HL-60 (cell line): ENCODE measurements at regions not wholly inside any gene's neighbourhood (a gene's known extent, or its start where the extent isn't known, plus 50 kb on each side); places are given as distances from the start of the nearest gene placed in this dataset.

Experiments
- DNase-seq, 2 experiments: peaks; one replicate each; pipeline ENCODE4 v3.0.0-alpha.2; 2010 to 2020; ENCODE audit warnings: low read depth in 1 of 2, low spot score in 1 of 2
- H3K27ac ChIP-seq: fragments of 250-450 bp; sonication (Bioruptor Pico); replicated peaks from 2 replicates; pipeline ENCODE4 v1.5.1; 2020; ENCODE audit warnings: mild to moderate bottlenecking, moderate library complexity
- H3K27me3 ChIP-seq: fragments of 250-450 bp; sonication (Bioruptor Pico); 2 replicates; pipeline ENCODE4 v1.5.1; 2021; ENCODE audit warnings: mild to moderate bottlenecking, moderate library complexity; ENCODE audit not compliant: insufficient read depth, poor library complexity, severe bottlenecking
- H3K4me3 ChIP-seq: replicated peaks from 2 replicates; pipeline ENCODE4 v1.5.1; 2011; ENCODE audit warnings: mild to moderate bottlenecking, control low read depth, low read length; ENCODE audit not compliant: insufficient read depth
- CTCF ChIP-seq: IDR thresholded peaks from one replicate; pipeline ENCODE4 v1.5.1; 2011; ENCODE audit warnings: low read length, control low read depth, inconsistent platforms; ENCODE audit not compliant: insufficient read depth
- GABPA ChIP-seq: IDR thresholded peaks from 2 replicates; pipeline ENCODE4 v1.6.1; 2012; ENCODE audit warnings: low read depth
- POLR2AphosphoS5 ChIP-seq: IDR thresholded peaks from 2 replicates; pipeline ENCODE4 v1.6.1; 2012; ENCODE audit warnings: low read depth
- REST ChIP-seq: IDR thresholded peaks from 2 replicates; pipeline ENCODE4 v1.6.1; 2012; ENCODE audit warnings: low read depth; ENCODE audit not compliant: insufficient replicate concordance
- SPI1 ChIP-seq: IDR thresholded peaks from 2 replicates; pipeline ENCODE4 v1.6.1; 2012; ENCODE audit warnings: low read depth, mild to moderate bottlenecking, borderline replicate concordance

GRCh38 chr3:159074756-159075701, 273.2 kb downstream of the MFSD1 start:
- H3K27me3 ChIP-seq = no peaks in the 10 kb centered on the region
- no peak overlapping the region for H3K27ac ChIP-seq
- TF ChIP-seq SPI1 (no peak), CTCF (no peak), REST (no peak), POLR2AphosphoS5 (no peak), GABPA (no peak)
- H3K4me3 ChIP-seq = no peak overlapping the region
- no peak for DNase-seq

GRCh38 chr3:159077860-159078259, 276.0 kb downstream of the MFSD1 start:
- H3K4me3 ChIP-seq = no peak overlapping the region
- H3K27ac ChIP-seq = no peak overlapping the region
- H3K27me3 ChIP-seq = no peaks in the 10 kb centered on the region
- DNase-seq = no peak
- TF ChIP-seq SPI1 (no peak), REST (no peak), GABPA (no peak), POLR2AphosphoS5 (no peak), CTCF (no peak)

GRCh38 chr3:159080256-159080655, 278.4 kb downstream of the MFSD1 start:
- no peak overlapping the region for H3K27ac ChIP-seq
- TF ChIP-seq GABPA (no peak), SPI1 (no peak), CTCF (no peak), POLR2AphosphoS5 (no peak), REST (no peak)

More at GRCh38 chr3:159080256-159080655, 278.4 kb downstream of the MFSD1 start:
- Histone ChIP-seq H3K27me3 (no peaks in the 10 kb centered on the region), H3K4me3 (no peak overlapping the region)
- DNase-seq = no peak
